Activated T-helper 17 cell treated with anti-CD3 and anti-CD28 coated beads, Interleukin-2, amount 50 U/mL, for 72 hours (primary cell): ENCODE measurements at regions not wholly inside any gene's neighbourhood (a gene's known extent, or its start where the extent isn't known, plus 50 kb on each side); places are given as distances from the start of the nearest gene placed in this dataset.
"Not testable (repeated sequence)": the region's sequence is repeated elsewhere in the genome, so short reads cannot be mapped to it uniquely, and the experiment has no call there.

Experiments
- ATAC-seq: fragments of 150-1000 bp; cut with Tn5 transposase; replicated peaks from 2 replicates; pipeline ENCODE4 v1.10.0; 2021; ENCODE audit warnings: mild to moderate bottlenecking, moderate library complexity
- H3K27ac Mint-ChIP-seq: one replicate; pipeline ENCODE4 v1.8.0; 2022; ENCODE audit warnings: mixed read lengths
- H3K27me3 Mint-ChIP-seq: one replicate; pipeline ENCODE4 v1.8.0; 2022; ENCODE audit warnings: mixed read lengths
- H3K36me3 Mint-ChIP-seq: one replicate; pipeline ENCODE4 v1.8.0; 2022; ENCODE audit warnings: low read depth, mild to moderate bottlenecking, mixed read lengths
- H3K4me1 Mint-ChIP-seq: one replicate; pipeline ENCODE4 v1.8.0; 2022; ENCODE audit warnings: mixed read lengths
- H3K4me3 Mint-ChIP-seq: one replicate; pipeline ENCODE4 v1.8.0; 2022; ENCODE audit warnings: mild to moderate bottlenecking, mixed read lengths
- H3K9me3 Mint-ChIP-seq: one replicate; pipeline ENCODE4 v1.8.0; 2022; ENCODE audit warnings: mixed read lengths

DNA sequence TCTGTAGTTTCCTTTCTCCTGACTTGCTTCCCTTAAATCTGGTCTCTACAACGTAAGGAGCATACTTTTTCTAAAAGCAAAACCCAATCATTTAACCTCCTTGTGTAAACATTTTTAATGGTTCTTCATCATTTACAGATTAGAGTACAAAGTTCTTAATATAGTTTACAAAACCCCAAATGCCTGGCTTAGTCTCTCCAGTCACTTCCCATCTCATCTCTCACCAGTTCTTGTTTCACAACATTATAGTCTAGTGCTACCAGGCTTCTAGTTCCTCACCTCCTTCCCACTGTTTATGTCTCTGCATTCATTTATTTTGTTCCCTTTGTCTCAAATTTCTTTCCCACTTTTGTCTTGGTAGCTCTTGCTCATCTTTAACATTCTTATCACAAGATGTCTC, 168.4 kb downstream of the FASLG start:
- Mint-ChIP-seq H3K27ac (no peak overlapping the region), H3K4me3 (no peak overlapping the region), H3K36me3 (no peaks in the 10 kb centered on the region), H3K4me1 (peaks cover 4% of the 10 kb centered on the region), H3K9me3 (no peaks in the 10 kb centered on the region), H3K27me3 (peaks cover 3% of the 10 kb centered on the region)
- ATAC-seq, result no peak

DNA sequence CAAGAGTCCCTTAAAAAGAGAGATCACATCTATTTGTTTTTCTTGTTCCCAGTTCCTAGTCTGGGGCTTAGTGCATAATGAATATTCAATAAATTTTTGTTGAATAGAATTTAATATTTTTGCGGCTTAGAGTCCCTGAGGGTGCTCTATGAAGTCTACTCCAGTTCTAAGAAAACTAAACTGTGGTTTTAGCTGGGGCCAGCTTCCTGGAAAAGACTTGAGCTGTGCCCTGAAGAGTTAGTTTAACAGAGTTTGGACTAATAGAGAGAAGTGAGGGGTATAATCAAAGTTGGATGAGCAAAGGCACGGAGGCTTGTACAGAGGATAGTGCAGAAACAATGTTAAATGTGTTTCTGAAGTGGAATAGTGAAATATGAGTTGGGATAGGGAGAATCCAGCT, 168.9 kb downstream of the FASLG start:
- peaks cover 4% of the 10 kb centered on the region for H3K4me1 Mint-ChIP-seq
- no peaks in the 10 kb centered on the region for H3K36me3 Mint-ChIP-seq
- peaks cover 3% of the 10 kb centered on the region for H3K27me3 Mint-ChIP-seq
- no peak for ATAC-seq
- H3K4me3 Mint-ChIP-seq, result no peak overlapping the region
- no peaks in the 10 kb centered on the region for H3K9me3 Mint-ChIP-seq
- no peak overlapping the region for H3K27ac Mint-ChIP-seq

DNA sequence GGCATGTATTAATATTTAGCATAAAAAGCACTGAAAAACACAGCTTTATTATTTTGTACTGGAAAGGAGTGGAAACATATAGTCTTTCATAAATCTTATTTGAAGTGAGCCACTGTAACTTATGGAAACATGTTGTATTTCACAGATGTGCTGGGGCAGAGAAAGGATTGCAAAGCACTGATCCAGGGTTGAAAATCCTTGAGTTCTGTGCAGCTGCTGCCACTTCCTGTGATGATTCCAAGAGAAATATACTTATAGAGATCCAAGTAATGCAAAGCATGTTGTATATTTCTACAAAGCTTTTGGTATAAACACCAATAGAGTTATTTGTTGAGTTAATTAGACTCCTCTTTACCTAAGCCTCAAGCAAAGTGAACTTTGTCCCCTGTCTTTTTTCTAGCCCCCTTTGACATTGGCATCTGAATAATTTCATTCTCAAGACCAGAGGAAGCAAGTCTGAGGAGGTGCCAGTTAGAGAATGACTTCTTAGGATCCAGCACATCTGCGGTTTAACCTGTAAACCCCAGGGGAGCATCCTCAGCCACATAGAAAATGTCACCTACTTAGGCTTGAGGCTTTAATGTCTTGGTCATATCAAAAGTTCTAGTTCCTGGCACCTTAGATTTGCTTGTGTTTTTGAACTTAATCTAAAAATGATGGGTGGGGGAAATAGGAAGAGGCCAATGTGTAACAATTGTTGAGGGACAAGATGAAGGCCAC, 173.3 kb downstream of the FASLG start:
- no peaks in the 10 kb centered on the region for H3K36me3 Mint-ChIP-seq
- ATAC-seq, result peak; percentile 71
- H3K9me3 Mint-ChIP-seq, result no peaks in the 10 kb centered on the region
- H3K27me3 Mint-ChIP-seq, result peaks cover 6% of the 10 kb centered on the region
- peaks cover 9% of the 10 kb centered on the region for H3K4me1 Mint-ChIP-seq
- H3K27ac Mint-ChIP-seq, result no peak overlapping the region
- no peak overlapping the region for H3K4me3 Mint-ChIP-seq

DNA sequence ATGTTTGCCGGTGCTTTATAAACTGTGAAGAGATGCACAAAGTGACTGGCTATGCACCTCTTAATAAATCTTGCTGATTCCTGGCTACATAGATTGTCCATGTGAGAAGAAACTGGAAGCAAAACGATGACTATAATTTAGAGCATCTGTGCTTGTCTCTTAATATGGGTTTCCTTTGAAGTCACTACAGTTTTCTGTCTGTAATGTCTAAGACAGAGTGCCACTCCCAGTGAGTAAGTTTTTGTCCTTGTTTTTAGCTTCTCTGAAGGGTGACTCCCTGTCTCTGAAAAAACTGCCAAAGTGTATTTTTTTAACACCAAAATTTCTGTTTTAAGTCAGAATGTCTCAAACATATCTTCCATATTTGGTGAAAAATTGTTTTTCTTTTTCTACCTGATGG, 175.1 kb downstream of the FASLG start:
- Mint-ChIP-seq H3K36me3 (no peaks in the 10 kb centered on the region), H3K9me3 (no peaks in the 10 kb centered on the region), H3K4me1 (peaks cover 20% of the 10 kb centered on the region), H3K27me3 (peaks cover 6% of the 10 kb centered on the region), H3K27ac (no peak overlapping the region), H3K4me3 (no peak overlapping the region)
- no peak for ATAC-seq

DNA sequence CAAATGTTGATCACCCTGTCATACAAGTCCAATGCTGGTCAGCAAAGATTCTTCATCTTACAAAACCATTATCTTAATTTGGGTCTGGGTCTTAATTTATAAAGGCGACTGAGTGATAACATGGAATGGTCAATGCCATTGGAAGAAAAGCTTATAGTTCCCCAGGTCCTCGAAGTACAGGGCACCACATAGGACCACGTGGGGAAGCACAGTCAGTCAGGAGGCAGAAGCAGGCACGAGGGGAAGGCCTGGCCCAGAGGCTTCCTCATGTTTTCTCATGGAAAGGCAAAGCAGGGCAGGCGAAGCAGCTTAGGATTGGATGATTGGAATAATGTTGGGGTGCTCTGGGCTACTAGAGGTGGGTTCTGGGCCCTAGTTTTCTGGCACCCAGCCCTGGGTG, 175.7 kb downstream of the FASLG start:
- no peak for ATAC-seq
- Mint-ChIP-seq H3K4me3 (no peak overlapping the region), H3K27me3 (peaks cover 6% of the 10 kb centered on the region), H3K27ac (no peak overlapping the region), H3K9me3 (no peaks in the 10 kb centered on the region), H3K36me3 (no peaks in the 10 kb centered on the region), H3K4me1 (peaks cover 24% of the 10 kb centered on the region)

DNA sequence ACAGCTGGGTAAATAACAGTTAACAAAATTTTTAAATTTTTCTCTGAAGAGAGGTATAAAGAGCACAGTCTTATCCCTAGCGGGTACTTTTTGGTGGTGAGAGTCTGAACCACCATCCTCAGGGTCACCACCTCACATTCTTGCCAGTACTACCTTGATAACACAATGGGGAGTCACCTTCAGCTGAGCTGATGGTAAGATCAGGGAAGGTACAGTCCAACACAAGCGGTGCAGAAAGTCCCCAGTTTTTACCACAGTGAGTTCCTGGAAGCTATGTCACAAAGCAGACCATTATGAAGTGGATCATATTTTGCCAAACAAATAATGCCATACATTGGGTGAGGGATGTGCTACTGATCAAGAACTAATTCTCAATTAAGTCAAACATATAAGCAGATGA, 176.9 kb downstream of the FASLG start:
- H3K36me3 Mint-ChIP-seq, result no peaks in the 10 kb centered on the region
- H3K4me1 Mint-ChIP-seq, result peaks cover 28% of the 10 kb centered on the region
- no peak overlapping the region for H3K27ac Mint-ChIP-seq
- peaks cover 6% of the 10 kb centered on the region for H3K27me3 Mint-ChIP-seq
- H3K4me3 Mint-ChIP-seq, result no peak overlapping the region
- ATAC-seq, result no peak
- H3K9me3 Mint-ChIP-seq, result no peaks in the 10 kb centered on the region

DNA sequence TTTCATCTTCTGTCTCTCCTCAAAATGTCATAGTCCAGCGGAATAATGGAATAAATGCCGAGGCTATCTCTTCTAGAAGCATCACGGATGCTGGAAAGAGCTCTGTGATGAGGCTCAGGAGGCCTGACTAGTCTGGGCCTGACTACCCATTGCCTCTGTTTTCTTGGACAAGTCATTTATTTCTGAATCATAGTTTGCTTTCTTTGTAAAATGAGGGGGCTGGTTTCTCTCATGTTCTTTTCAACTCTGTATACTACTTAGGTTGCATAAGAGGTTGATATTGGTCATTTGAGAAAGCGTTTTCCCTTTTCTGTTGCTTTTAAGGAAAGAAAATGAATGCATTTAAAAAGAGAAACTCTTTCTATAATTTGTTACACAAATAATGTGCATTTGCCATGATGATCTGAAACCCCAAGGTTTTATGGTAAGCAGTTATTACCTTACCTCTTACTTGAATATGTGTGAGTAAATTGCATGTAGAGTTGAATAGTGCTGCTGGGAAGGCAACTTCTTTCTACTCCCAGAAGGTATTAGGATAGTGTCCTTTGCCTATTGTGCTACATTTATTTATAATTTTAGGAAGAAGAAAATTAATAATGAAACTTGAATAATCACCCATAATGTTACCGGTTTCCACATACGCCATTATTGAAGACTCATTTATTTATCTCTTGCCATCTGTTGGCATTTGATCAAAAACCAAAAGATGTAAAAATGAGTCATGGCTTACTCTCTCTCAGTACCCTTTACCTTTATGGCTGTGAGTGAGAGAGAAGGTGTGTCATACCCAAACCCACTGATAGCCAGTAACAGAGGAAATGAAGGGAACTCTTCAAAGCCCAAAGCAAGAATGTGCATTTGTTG, 179.1 kb downstream of the FASLG start:
- peak; percentile 97 for ATAC-seq
- no peaks in the 10 kb centered on the region for H3K9me3 Mint-ChIP-seq
- H3K4me1 Mint-ChIP-seq, result peaks cover 27% of the 10 kb centered on the region
- peak overlapping the region; percentile 41 for H3K4me3 Mint-ChIP-seq
- H3K36me3 Mint-ChIP-seq, result no peaks in the 10 kb centered on the region
- H3K27me3 Mint-ChIP-seq, result peaks cover 14% of the 10 kb centered on the region
- peak overlapping the region; percentile 18 for H3K27ac Mint-ChIP-seq

DNA sequence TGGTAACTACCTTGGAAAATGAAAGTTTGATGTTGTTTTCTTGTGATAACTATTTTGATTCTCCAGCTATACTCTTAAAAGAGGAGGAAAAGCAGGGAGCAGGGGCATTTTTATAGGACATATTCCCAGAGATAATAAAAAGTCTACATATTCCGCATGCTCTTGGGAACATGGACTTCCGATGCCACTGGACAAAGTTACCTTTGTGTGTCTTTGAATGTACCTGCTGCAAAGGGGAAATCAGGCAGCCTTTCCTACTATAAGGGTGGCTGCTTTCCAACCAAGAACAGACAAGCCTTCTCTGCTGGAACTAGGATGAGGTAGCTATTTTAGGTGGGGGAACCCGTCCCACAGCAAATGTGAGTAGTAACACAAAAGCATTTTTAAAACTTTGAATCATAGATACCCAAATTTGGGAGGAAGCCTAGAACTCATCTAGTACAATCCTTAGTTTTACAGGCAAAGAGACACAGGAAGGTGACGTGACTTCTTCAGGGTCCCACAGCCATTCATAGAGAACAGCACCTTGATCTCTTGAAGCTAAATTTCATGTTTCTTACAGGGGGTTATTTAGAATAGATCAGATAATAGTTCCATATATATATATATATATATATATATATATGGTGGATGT, 179.9 kb downstream of the FASLG start:
- Mint-ChIP-seq H3K4me3 (peak overlapping the region; percentile 41), H3K36me3 (no peaks in the 10 kb centered on the region), H3K27ac (peak overlapping the region; percentile 18), H3K27me3 (peaks cover 14% of the 10 kb centered on the region), H3K9me3 (no peaks in the 10 kb centered on the region), H3K4me1 (peaks cover 27% of the 10 kb centered on the region)
- peak; percentile 3 for ATAC-seq

DNA sequence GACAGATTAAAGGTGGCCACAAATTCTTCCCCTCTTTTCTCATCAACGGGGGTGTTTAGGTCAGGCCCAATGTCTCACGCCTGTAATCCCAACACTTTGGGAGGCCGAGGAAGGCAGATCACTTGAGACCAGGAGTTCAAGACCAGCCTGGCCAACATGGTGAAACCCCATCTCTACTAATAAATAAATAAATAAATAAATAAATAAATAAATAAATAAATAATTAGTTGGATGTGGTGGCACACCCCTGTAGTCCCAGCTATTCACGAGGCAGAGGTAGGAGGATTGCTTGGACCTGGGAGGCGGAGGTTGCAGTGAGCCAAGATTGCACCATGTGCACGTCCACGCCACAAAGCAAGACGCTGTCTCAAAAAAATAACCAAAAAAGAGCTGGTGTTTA, 180.7 kb downstream of the FASLG start:
- H3K4me3 Mint-ChIP-seq, H3K27ac Mint-ChIP-seq, H3K9me3 Mint-ChIP-seq, ATAC-seq, H3K36me3 Mint-ChIP-seq: not testable (repeated sequence)
- Mint-ChIP-seq H3K27me3 (peaks cover 14% of the 10 kb centered on the region), H3K4me1 (peaks cover 32% of the 10 kb centered on the region)

DNA sequence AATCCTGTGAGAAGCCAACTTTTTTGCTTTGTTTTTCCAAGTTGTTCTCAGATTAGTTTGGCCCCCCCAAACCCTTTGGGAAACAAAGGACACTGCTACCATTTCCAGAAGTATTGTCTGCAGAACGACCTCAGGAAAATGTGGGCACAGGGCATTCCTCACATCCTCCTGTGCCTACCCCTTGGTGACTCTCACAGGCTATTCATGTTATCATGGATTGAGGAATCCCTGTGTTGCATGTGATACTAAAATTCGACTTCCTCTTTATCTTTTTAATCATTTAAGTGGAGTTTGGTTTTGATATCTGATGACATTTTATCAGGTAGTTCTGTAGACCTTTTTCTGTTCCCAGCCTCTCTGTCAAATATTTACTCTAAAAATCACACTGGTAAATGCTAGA, 184.5 kb downstream of the FASLG start:
- no peak for ATAC-seq
- no peak overlapping the region for H3K27ac Mint-ChIP-seq
- no peaks in the 10 kb centered on the region for H3K36me3 Mint-ChIP-seq
- peaks cover 9% of the 10 kb centered on the region for H3K27me3 Mint-ChIP-seq
- H3K4me1 Mint-ChIP-seq, result peaks cover 37% of the 10 kb centered on the region
- no peak overlapping the region for H3K4me3 Mint-ChIP-seq
- no peaks in the 10 kb centered on the region for H3K9me3 Mint-ChIP-seq

DNA sequence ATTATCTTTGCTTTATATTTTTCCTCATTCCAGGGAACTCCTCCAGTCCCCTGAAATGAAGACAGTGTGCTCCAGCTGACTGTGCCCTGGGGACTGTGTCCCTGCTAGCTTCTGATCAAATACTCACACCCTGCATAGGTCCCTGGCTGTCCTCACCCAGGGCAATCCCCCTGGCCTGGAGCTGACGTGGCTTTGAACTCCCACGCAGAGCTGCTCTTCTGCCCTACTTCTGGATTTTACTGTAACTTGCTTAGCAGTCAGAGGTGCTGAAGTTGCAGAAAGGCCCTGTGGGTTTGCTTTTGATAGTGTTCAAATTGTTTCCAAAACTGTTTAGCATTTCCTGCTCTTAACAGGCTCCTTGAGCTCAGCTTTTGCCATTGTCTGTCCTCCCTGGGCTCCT, 186.5 kb downstream of the FASLG start:
- Mint-ChIP-seq H3K36me3 (no peaks in the 10 kb centered on the region), H3K27me3 (peaks cover 9% of the 10 kb centered on the region), H3K27ac (peak overlapping the region; percentile 4), H3K9me3 (no peaks in the 10 kb centered on the region), H3K4me1 (peaks cover 23% of the 10 kb centered on the region), H3K4me3 (peak overlapping the region; percentile 30)
- ATAC-seq, result peak; percentile 100

DNA sequence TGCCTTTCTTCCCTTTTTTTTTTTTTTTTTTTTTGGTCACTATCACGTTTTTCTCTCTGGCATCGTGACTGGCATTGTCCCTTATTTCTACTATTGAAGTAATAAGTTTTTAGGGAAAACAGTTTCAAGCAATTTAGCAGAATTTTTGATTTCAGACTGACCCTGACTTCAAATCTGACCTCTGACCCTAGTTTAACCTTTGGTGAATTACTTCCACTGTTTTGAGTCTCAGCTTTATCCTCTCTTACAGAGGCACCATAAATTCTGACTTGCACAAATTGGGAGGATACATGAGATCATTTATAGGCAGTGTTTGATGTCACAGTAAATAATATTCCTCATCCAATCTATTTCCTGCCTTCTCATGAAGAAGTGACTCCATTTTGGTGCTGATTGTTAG, 187.0 kb downstream of the FASLG start:
- Mint-ChIP-seq H3K27ac (peak overlapping the region; percentile 4), H3K9me3 (no peaks in the 10 kb centered on the region), H3K36me3 (no peaks in the 10 kb centered on the region), H3K4me3 (peak overlapping the region; percentile 30), H3K4me1 (peaks cover 23% of the 10 kb centered on the region), H3K27me3 (peaks cover 9% of the 10 kb centered on the region)
- ATAC-seq, result no peak

DNA sequence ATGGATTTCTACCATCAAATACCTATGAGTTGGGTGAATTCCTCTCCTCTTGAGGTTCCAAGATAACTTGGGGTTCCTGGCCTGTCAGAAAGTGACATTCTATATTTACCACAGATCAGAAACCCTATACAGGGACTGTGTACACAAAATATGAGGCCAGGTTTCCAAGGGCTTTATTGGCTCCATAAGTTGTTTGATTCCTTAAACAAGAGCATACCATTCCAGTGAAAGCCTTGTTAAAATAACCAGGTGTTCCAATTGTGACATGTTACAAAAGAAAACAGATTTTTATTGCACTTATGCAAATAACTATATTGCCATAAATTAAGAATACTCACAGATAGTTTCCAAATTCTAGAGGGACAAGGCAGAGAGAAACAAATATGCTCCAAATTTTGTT, 188.9 kb downstream of the FASLG start:
- not testable (repeated sequence) for H3K4me3 Mint-ChIP-seq, H3K36me3 Mint-ChIP-seq, H3K27ac Mint-ChIP-seq, H3K27me3 Mint-ChIP-seq, ATAC-seq, H3K9me3 Mint-ChIP-seq
- H3K4me1 Mint-ChIP-seq, result peaks cover 20% of the 10 kb centered on the region

DNA sequence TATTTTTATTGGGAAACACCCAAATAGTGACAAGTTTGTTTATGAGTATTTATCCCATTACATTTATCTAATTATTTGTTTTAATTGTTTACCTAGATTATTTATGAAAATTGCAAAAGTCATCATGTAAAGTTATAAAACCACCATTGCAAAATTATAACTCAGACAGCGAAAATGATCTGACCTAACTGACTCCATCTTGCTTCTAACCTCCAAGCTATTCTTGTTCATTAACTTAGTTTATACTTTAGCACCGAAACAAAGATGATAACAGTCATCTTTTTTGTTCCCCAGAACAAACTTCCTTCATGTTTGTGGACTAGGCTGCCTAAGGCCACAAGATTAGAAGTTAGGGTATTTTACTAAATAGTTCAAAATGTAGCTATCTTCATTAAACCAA, 190.8 kb downstream of the FASLG start:
- no peak for ATAC-seq
- Mint-ChIP-seq H3K36me3 (no peaks in the 10 kb centered on the region), H3K4me3 (no peak overlapping the region), H3K27me3 (no peaks in the 10 kb centered on the region), H3K9me3 (no peaks in the 10 kb centered on the region), H3K4me1 (peaks cover 15% of the 10 kb centered on the region), H3K27ac (no peak overlapping the region)

DNA sequence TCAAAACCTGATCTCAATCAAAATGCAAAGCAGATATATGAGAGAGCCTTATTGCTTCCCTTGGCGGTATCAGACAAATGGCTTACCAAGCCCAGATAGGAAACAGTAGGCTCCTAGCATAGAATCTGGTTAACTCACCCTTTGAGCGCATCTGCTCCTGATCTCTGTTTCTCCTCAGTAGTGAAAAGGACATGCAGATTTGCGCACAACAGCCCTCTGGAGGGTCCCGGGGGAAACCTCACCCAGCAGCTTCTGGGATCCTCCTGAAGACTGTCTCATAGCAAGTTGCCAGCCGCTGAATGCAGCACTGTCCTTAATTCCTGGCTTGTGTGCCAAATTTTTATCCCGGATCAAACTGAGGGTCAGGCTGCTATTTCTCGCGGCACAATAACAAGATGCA, 192.2 kb downstream of the FASLG start:
- ATAC-seq, result no peak
- peaks cover 3% of the 10 kb centered on the region for H3K4me1 Mint-ChIP-seq
- no peaks in the 10 kb centered on the region for H3K27me3 Mint-ChIP-seq
- H3K9me3 Mint-ChIP-seq, result no peaks in the 10 kb centered on the region
- H3K27ac Mint-ChIP-seq, result no peak overlapping the region
- no peaks in the 10 kb centered on the region for H3K36me3 Mint-ChIP-seq
- H3K4me3 Mint-ChIP-seq, result no peak overlapping the region
